ENCODE measurements at regions not wholly inside any gene's neighbourhood (a gene's known extent, or its start where the extent isn't known, plus 50 kb on each side); places are given as distances from the start of the nearest gene placed in this dataset.

- no TSS peak for BruUV-seq (replicated peaks)
- H2AFZ ChIP-seq (ENCODE audit: low read depth, low read length), result no peak overlapping the region
- TF ChIP-seq GATA2 (IDR thresholded peaks at IDR 0.05; ENCODE audit: insufficient read depth, insufficient read length, low read depth, low read length) (no peak), CTCF (IDR thresholded peaks at IDR 0.05; ENCODE audit: extremely low read depth in 1 of 2, insufficient read depth in 1 of 2, low read depth in 1 of 2, low read length in 2 of 2) (no peak), POLR2AphosphoS5 (IDR thresholded peaks at IDR 0.05; ENCODE audit: insufficient read depth, low read depth, low read length) (no peak), POLR2A (IDR thresholded peaks at IDR 0.05; ENCODE audit: low read depth, low read length) (no peak), MAX (IDR thresholded peaks at IDR 0.05; ENCODE audit: insufficient read depth, insufficient read length) (no peak), JUN (IDR thresholded peaks at IDR 0.05; ENCODE audit: borderline replicate concordance, insufficient read depth, insufficient read length, low read depth) (no peak), FOS (IDR thresholded peaks at IDR 0.05; ENCODE audit: borderline replicate concordance, insufficient read depth, low read length) (no peak), MYC (IDR thresholded peaks at IDR 0.05; ENCODE audit: low read depth, low read length) (no peak), EZH2 (IDR thresholded peaks at IDR 0.05; ENCODE audit: borderline replicate concordance, low read depth, low read length, severe bottlenecking) (no peak)
- H3K4me1 ChIP-seq (ENCODE audit: control insufficient read depth, extremely low read depth, insufficient read depth, low read length), result no peaks in the 10 kb centered on the region
- no peak for DNase-seq (ENCODE audit: low read depth, low spot score)
- H3K27me3 ChIP-seq (ENCODE audit: control insufficient read depth in 2 of 2, insufficient read depth in 2 of 2, low read length in 2 of 2), result no peaks in the 10 kb centered on the region
- H3K9ac ChIP-seq (replicated peaks; ENCODE audit: extremely low read depth, insufficient read depth, low read length), result no peak overlapping the region
- H3K9me3 ChIP-seq (replicated peaks; ENCODE audit: control insufficient read depth, insufficient read depth, low read length), result no peaks in the 10 kb centered on the region
- no peak for FAIRE-seq
- no peaks in the 10 kb centered on the region for H3K36me3 ChIP-seq (ENCODE audit: control insufficient read depth in 2 of 2, extremely low read depth in 1 of 2, insufficient read depth in 2 of 2, low read length in 2 of 2)
- ChIA-PET CTCF (no interaction called here), POLR2A (no interaction called here)
- dilution Hi-C loops (cut with MboI; ENCODE audit: extremely low pct_ligation_motif_present, low sequenced_read_pairs) (no loop called here), intact Hi-C loops (cut with micrococcal nuclease) (no loop called here)
- no peak overlapping the region for H3K4me2 ChIP-seq (ENCODE audit: insufficient read depth, low read length)
- H3K27ac ChIP-seq (ENCODE audit: insufficient read depth, low read depth, low read length), result no peak overlapping the region
- no peaks in the 10 kb centered on the region for H4K20me1 ChIP-seq (replicated peaks; ENCODE audit: control insufficient read depth, extremely low read depth, insufficient read depth, low read length)
- H3K4me3 ChIP-seq (replicated peaks in 1 of 3; ENCODE audit: insufficient read depth in 1 of 3, low read depth in 1 of 3, low read length in 3 of 3), result no peak overlapping the region
- no peaks in the 10 kb centered on the region for H3K79me2 ChIP-seq (ENCODE audit: control insufficient read depth, insufficient read depth, low read length)
- H3K9me1 ChIP-seq (replicated peaks; ENCODE audit: control insufficient read depth, extremely low read depth, insufficient read depth, low read length), result no peaks in the 10 kb centered on the region
These were observed 1447.7 kb downstream of the RPA4 start for GRCh38 chrX:98331407-98331806.
